IPS-18c (cell line): ENCODE measurements at regions not wholly inside any gene's neighbourhood (a gene's known extent, or its start where the extent isn't known, plus 50 kb on each side); places are given as distances from the start of the nearest gene placed in this dataset.
"Not testable (repeated sequence)": the region's sequence is repeated elsewhere in the genome, so short reads cannot be mapped to it uniquely, and the experiment has no call there.

Source experiments
- H3K4me3 ChIP-seq: 2 replicates; pipeline ENCODE4 v1.7.0; 2013; ENCODE audit warnings: low read depth, mild to moderate bottlenecking, low read length, moderate library complexity; ENCODE audit not compliant: insufficient read depth
- H3K9me3 ChIP-seq: one replicate; pipeline ENCODE4 v1.6.1; 2013; ENCODE audit warnings: mild to moderate bottlenecking, low read length, moderate library complexity; ENCODE audit not compliant: control insufficient read depth, insufficient read depth

DNA sequence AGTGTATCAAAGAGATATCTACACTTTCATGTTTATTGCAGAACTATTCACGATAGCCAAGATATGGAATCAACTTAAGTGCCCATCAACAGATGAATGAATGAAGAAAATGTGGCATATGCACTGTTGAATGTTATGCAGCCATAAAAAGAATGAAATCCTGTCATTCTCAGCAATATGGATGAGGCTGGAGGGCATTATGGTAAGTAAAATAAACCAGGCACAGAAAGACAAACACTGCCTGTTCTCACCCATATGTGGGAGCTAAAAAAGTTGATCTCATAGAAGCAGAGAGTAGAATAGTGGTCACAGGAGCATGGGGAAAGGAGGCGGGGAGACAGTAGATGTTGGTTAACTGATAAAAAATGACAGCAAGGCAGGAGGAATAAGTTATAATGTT, 561.8 kb downstream of the TOX3 start:
- H3K9me3 ChIP-seq = no peaks in the 10 kb centered on the region
- no peak overlapping the region for H3K4me3 ChIP-seq

DNA sequence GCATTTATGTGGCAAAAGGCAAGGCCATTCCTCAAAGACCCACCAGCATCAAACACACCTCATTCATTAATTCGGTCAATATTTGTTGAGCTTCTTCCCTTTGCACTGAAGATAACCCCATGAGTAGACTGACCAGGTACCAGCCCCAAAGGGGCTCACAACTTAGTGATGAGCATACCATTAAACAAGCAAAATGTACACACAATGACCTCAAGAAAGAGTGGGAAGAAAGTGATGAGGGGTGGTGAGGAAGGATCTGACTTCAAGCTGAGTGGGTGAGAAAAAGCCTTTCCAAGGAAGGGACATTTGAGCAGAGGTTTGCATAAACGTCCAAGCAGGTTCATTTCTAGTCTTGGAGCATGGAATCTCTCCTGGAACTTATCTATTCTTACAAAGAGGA, 562.5 kb downstream of the TOX3 start:
- no peaks in the 10 kb centered on the region for H3K9me3 ChIP-seq
- no peak overlapping the region for H3K4me3 ChIP-seq

DNA sequence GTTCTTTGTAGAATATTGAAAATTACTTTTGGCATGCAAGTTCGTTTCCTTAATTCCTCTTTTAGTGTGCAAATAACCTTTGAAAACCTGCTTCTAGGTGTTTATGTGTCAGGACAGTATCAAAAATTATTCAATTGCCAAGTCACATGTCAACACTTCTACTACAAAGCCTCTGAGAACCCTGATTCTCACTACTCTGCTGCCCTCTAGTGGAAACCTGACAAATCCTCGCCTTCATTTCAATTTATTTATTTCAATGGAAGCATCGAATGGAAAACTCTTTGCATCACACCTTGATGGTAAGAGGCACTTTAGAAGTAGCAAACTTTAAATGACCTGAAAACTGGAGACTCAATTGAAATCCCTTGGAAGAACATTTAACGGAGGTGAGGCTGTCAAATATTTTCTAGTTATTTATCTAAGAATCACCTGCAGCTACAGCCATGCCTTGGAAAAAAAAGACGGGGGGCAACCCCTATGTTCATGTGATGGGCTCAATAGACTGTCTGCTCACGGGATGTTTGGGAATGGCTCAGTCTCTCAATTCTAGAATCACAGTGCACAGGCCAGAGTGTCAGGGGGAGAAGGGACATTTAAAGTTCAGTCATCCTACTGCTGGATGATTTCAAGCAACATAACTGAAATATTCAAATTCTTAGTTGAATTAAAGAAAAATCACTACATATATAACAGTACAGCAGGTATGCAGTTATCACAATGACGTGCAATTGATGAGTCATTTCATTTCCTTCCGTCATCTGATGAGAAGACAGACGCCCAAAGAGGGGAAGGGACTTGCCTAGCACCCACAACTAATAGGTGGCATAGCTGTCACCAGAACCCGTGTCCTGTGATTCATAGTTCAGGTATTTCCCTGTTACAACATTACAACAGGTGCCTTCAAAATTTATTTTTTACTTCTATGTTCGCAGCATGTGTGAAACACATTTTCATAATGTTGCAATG, 563.9 kb downstream of the TOX3 start:
- H3K9me3 ChIP-seq = no peaks in the 10 kb centered on the region
- H3K4me3 ChIP-seq = no peak overlapping the region

DNA sequence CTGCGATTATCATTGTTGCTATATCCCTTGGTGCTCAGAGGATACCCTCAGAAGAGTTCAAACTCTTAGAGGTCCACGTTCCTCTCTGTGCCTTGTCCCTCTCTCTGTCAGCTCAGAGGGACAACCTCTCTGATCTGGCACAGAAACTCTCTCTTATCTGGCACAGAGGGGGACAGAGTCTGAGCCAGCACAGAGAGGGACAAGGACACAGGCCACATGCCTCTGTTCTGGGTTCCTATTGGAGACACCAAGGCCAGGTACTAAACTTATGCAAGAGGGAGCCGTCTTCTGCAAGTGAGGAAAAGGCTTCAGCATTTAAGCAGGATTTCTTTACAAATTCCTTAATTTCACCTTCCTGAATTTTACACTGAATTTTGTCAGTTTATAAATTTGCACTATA, 565.2 kb downstream of the TOX3 start:
- no peak overlapping the region for H3K4me3 ChIP-seq

DNA sequence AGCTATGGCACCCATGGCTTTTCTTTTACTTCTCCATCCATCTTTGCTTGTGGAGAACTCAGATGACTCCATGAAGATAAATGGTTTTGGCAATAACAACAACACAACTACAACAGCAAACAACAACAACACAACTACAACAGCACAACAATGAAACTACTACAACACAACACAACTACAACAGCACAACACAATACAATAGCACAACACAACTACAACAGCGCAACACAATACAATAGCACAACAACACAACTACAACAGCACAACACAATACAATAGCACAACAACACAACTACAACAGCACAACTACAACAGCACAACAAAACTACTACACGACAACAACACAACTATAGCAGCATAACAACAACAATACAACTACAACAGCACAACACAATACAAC, 569.4 kb downstream of the TOX3 start:
- not testable (repeated sequence) for H3K4me3 ChIP-seq, H3K9me3 ChIP-seq

More for the DNA sequence above, 565.2 kb downstream of the TOX3 start:
- no peaks in the 10 kb centered on the region for H3K9me3 ChIP-seq

DNA sequence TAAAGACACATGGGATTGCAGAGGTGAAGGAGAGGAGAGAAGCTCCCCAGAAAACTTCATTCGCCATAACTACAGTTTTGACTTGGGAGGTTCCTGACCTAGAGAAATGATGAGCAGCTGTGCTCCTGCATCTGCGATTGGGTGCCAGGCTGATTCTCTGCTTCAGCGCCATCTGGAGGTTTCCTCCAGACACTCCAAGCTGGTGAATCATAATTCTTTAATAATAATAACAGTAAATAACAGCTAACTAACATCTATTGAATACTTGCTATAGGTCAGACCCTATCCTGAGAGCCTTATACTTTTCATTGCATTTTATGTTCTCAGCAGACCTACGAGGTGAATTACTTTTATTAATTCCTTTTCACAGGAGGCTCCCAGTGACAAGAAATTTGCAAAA, 575.8 kb downstream of the TOX3 start:
- Histone ChIP-seq H3K4me3 (no peak overlapping the region), H3K9me3 (no peaks in the 10 kb centered on the region)

DNA sequence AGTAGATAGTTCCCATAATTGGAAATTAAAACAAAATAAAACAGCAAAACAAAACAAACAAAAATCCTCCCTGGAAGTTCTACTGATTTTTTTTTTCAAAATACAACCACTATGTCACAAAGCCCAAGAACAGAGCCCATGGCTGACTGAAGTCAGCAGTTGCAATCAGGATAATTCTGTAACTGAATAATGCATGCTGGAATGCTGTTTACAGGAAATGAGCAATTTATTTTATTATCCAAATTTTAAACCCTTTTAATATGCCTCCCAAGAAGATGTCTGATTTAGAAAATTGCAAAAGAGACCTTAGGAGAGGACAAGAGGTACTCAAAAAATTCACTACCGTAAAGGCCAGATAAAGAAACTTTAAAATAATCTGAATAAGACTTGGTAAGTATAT, 578.2 kb downstream of the TOX3 start:
- Histone ChIP-seq H3K9me3 (no peaks in the 10 kb centered on the region), H3K4me3 (no peak overlapping the region)

DNA sequence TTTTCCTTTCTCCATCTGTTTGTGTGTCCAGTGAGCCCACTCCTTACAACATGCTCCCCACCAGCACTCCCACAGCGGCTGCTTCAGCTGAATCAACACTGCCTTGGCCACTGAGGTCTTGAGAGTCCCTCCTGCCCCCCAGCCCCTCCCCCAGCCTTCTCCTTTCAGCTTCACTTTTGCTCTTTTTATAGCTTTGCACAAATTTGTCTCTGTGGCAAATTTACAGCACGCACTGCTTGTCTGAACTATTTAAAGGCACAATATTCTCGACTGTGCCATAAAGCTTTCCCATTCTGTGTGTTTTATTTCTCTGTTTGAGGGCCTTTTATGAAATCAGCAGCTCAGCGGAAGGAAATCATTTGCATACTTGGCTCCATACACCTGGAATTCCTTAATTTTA, 579.3 kb downstream of the TOX3 start:
- H3K4me3 ChIP-seq = no peak overlapping the region
- H3K9me3 ChIP-seq = no peaks in the 10 kb centered on the region

DNA sequence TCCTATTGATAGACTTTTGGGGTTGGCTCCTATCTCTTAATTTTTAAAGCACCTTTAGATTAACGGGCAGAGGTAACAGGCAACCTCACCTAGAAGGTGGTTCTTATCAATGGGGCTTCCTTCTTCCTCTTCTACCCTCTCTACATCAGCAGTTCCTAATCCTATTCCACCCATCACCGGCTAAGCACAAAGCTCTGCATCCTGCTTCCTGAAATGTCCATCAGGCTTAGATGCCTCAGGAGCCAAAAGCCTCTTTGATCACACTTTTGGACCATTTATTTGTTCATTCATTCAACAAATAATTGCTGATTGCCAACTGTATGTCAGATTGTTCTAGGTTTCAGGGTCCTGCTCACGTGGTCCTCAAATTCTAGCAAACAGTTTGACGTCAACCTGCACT, 586.0 kb downstream of the TOX3 start:
- no peaks in the 10 kb centered on the region for H3K9me3 ChIP-seq
- no peak overlapping the region for H3K4me3 ChIP-seq

DNA sequence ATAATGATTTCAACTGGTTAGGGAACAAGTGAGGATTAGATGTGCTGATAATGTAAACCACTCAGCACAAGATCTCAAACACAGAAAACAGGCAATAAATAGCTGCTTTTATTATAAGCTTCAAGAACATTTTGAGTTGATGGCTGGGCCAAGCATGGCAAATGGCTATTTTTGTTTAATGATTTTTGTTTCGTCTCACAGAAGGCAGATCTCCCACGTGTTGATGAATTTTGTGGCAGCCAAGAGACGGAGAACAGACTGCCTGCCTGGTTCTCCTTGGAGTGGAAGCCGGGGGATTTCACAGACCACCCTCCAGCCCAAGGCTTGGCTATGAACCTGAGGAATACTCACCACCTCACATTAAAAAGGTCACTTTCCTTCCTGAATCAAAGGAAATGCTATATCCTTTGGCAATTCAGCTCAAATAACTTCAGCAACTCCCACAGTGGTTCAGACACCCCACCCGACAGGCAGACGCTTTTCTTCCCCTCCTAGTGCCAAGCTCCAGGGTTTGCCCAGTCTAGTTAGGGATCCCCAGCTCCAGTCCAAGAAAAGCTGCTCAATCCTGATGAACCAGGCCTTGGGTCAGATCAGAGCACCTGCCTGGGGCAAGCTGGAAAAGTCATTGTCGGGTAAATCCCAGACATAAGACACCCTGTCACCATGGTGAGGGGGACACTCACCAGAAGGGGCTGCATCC, 593.5 kb downstream of the TOX3 start:
- Histone ChIP-seq H3K9me3 (no peaks in the 10 kb centered on the region), H3K4me3 (no peak overlapping the region)

DNA sequence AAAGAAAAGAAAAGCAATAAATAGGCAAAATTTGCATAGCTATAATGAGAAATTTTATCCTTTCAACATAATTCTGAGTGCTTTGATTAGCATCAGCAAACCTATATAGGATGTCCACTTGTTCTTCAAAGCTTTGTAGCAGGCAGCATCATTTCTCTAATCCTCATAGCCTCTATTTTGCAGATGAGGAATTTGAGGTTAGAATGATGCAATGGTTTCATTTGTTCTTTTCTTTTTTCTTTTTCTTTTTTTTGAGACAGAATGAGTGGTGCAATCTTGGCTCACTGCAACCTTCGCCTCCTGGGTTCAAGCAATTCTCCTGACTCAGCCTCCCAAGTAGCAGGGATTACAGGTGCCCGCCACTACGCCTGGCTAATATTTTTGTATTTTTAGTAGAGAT, 594.4 kb downstream of the TOX3 start:
- Histone ChIP-seq H3K4me3 (no peak overlapping the region), H3K9me3 (no peaks in the 10 kb centered on the region)

DNA sequence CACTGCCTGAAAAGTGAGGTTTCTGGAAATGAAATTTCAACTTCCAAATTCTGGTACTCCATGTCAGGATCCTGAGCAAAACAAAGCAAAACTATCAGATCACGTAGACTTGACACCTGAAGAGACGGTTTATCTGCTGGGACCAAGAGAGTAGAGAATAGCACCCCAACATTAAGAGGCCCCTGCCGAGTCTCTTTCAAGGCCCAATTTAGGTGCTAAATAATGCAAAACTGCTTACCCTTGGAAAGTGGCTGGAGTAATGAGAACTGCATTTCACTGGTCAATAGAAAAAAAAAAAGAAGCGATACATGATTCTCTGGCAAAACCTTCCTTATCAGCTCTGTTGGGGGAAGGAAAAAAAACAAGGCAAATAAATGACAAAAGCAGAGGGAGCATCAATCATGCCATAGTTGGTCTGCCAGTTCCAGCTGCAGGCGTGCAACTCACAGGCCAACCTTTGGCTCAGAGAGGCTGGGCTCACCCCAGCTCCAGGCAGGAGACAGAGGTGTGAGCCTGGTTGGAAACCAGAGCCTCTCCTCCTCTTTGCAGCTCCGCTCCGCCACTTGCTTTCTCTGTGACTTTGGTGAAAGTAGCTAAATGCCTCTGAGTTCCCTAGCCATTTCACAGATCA, 595.2 kb downstream of the TOX3 start:
- H3K4me3 ChIP-seq = no peak overlapping the region
- H3K9me3 ChIP-seq = no peaks in the 10 kb centered on the region

DNA sequence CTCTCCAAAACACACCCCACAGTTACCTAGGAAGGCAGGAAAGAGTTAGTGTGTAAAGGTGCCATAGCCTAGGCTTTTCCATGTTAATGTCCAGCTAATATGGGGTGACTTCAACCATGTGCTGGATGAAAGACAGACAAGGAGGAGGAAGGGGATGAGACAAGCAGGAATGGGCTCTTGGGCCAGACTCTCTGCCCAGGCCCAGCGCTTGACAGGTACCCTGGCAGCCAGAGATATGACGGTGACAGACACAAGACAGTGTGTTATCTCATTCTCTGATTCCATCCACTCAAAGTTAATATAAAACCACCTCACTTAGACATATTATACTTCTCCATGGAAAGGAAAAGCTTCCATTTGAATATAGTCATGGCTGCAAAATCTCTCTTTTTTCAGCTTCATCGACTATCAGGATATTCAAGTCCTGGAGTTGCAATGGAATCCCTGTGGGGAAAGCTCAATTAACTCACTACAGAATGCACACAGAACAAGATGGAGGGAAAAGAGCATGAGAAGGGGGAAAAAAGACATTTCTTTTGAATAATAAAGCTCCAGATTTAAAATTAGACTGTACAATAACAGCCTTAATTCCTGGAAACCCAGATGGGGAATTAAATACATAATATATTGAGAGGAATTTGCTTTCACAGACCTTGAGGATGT, 596.7 kb downstream of the TOX3 start:
- H3K4me3 ChIP-seq = no peak overlapping the region
- no peaks in the 10 kb centered on the region for H3K9me3 ChIP-seq

DNA sequence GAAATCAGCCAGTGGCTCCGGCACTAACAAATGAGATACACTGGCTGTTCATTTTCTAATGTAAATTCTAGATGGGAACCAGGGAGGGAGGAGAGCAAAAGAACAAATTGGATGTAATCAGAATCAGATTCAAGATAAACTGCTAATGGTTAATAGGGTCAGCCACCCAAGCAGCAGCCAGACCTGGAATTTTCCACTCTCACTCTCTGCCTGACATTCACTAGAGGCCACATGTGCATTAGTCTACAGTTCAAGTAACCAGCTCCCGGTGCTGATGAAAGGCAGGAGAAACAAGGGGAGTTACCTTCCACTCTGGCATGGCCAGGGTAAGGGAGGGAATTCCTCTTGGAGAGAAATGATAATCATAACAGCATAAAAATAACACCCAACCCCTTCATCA, 597.7 kb downstream of the TOX3 start:
- Histone ChIP-seq H3K4me3 (no peak overlapping the region), H3K9me3 (no peaks in the 10 kb centered on the region)

DNA sequence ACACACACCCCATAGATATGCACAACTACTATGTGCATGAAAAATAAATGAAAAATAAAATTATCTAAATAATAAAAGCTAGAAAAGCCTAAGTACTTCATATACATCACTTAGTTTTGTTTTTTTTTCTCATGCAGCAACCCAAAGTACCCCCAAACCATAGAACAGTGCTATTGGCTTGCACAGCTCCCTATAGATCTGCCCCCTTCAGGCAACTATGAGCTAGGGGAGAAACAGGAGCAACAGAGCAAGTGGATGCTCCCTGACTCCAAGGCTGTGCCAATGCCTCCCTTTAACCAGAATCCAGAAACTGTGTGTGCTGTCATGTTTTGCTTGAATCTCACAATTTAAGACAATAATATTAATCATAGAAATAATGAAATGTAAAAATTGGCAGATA, 605.5 kb downstream of the TOX3 start:
- Histone ChIP-seq H3K4me3 (no peak overlapping the region), H3K9me3 (no peaks in the 10 kb centered on the region)

DNA sequence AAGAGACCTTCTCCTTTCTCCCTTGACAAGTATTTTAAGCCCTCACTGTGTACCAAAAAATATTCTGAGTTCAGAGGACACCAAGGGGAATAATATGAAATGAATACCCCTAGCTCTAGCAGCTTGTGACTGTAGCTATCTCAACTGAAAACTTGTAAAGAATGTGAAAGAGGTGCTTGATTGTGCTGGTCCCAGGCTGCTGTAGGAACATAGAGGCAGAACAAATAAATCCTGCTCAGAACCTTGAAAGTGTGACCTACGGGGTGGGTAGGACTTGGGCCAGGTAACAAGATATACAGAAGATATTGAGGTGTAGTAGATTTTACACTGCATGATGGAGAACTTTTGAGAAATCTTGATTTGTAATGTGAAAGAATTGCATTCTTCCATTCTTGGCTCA, 606.8 kb downstream of the TOX3 start:
- Histone ChIP-seq H3K4me3 (no peak overlapping the region), H3K9me3 (no peaks in the 10 kb centered on the region)

DNA sequence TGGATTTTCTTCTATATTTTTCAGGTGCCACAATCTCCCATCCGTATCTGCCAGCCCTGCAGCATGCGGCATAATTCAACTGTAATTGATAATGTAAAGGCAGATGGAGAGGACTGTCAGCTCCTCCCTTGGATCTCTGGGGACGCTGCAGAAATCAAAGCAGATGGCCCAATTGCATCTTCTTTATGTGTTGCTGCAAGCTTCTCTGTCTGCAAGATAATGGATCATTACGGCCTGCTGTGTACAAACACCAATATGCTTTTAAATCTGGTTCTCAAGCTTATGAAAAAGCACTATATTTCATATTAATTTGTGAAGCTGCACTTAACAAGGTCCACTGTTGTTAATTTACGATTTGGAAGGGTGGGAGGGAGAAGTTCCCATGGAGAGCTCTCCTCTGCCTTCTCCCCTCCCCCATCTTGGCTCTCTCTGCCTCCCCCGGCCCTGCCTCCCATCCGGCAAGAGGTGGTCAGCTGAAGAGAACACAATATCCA, 607.5 kb downstream of the TOX3 start:
- Histone ChIP-seq H3K9me3 (no peaks in the 10 kb centered on the region), H3K4me3 (no peak overlapping the region)
